ENCODE measurements at regions not wholly inside any gene's neighbourhood (a gene's known extent, or its start where the extent isn't known, plus 50 kb on each side); places are given as distances from the start of the nearest gene placed in this dataset.
"Not testable (repeated sequence)": the region's sequence is repeated elsewhere in the genome, so short reads cannot be mapped to it uniquely, and the experiment has no call there.

- H3K4me3 ChIP-seq (ENCODE audit: insufficient read depth, low read depth, low read length): no peak overlapping the region
- H3K36me3 Mint-ChIP-seq (ENCODE audit: low read depth, unreplicated experiment): no peaks in the 10 kb centered on the region
- H3K4me1 ChIP-seq (ENCODE audit: insufficient read depth, low read length): no peaks in the 10 kb centered on the region
- no peak overlapping the region for H3K27ac ChIP-seq (ENCODE audit: low read depth, low read length)
- H3K27ac Mint-ChIP-seq (ENCODE audit: unreplicated experiment): no peak overlapping the region
- peaks cover 1% of the 10 kb centered on the region for H3K4me1 Mint-ChIP-seq (ENCODE audit: low read depth, unreplicated experiment)
- no peaks in the 10 kb centered on the region for H3K36me3 ChIP-seq (ENCODE audit: insufficient read depth, low read length)
- no peaks in the 10 kb centered on the region for H3K79me2 ChIP-seq (ENCODE audit: insufficient read depth, low read length)
- no peak overlapping the region for H3K4me3 Mint-ChIP-seq (ENCODE audit: unreplicated experiment)
- H3K9me3 ChIP-seq (ENCODE audit: insufficient read depth, low read depth, low read length): no peaks in the 10 kb centered on the region
- FAIRE-seq (no peak), DNase-seq (ENCODE audit: low read depth) (peak; percentile 84)
- no peaks in the 10 kb centered on the region for H3K9me3 Mint-ChIP-seq (ENCODE audit: unreplicated experiment)
- H3K9ac ChIP-seq (ENCODE audit: low read length): no peak overlapping the region
- no peaks in the 10 kb centered on the region for H3K27me3 Mint-ChIP-seq (ENCODE audit: low read depth, unreplicated experiment)
- TF ChIP-seq EZH2 (IDR thresholded peaks at IDR 0.05; ENCODE audit: insufficient read depth, low read length) (no peak), CTCF (IDR thresholded peaks at IDR 0.05; ENCODE audit: insufficient read depth, low read depth, low read length) (no peak)
- H3K4me2 ChIP-seq (ENCODE audit: low read length): peak overlapping the region; percentile 50
- H3K27me3 ChIP-seq (ENCODE audit: insufficient read depth, low read length): no peaks in the 10 kb centered on the region
- no peak overlapping the region for H2AFZ ChIP-seq (ENCODE audit: low read depth, low read length)
- H4K20me1 ChIP-seq (ENCODE audit: insufficient read depth, low read length): no peaks in the 10 kb centered on the region
Observed at GRCh38 chr13:67515895-67516294, 285.8 kb upstream of the PCDH9 start.

GRCh38 chr13:67509018-67509417 lies 278.9 kb upstream of the PCDH9 start:
- Histone ChIP-seq H2AFZ (ENCODE audit: low read depth, low read length) (no peak overlapping the region), H3K4me2 (ENCODE audit: low read length) (no peak overlapping the region)
- no peak for FAIRE-seq

GRCh38 chr13:67508275-67508674 lies 278.1 kb upstream of the PCDH9 start:
- H3K4me1 Mint-ChIP-seq (ENCODE audit: low read depth, unreplicated experiment); H3K4me3 ChIP-seq (ENCODE audit: insufficient read depth, low read depth, low read length): not testable (repeated sequence)

More at GRCh38 chr13:67509018-67509417, 278.9 kb upstream of the PCDH9 start:
- Mint-ChIP-seq H3K4me3 (ENCODE audit: unreplicated experiment) (no peak overlapping the region), H3K36me3 (ENCODE audit: low read depth, unreplicated experiment) (no peaks in the 10 kb centered on the region), H3K27me3 (ENCODE audit: low read depth, unreplicated experiment) (no peaks in the 10 kb centered on the region), H3K4me1 (ENCODE audit: low read depth, unreplicated experiment) (no peaks in the 10 kb centered on the region), H3K27ac (ENCODE audit: unreplicated experiment) (no peak overlapping the region), H3K9me3 (ENCODE audit: unreplicated experiment) (no peaks in the 10 kb centered on the region)
- TF ChIP-seq EZH2 (IDR thresholded peaks at IDR 0.05; ENCODE audit: insufficient read depth, low read length): no peak
- Histone ChIP-seq H3K9me3 (ENCODE audit: insufficient read depth, low read depth, low read length) (no peaks in the 10 kb centered on the region), H3K9ac (ENCODE audit: low read length) (no peak overlapping the region), H4K20me1 (ENCODE audit: insufficient read depth, low read length) (no peaks in the 10 kb centered on the region), H3K79me2 (ENCODE audit: insufficient read depth, low read length) (no peaks in the 10 kb centered on the region), H3K4me1 (ENCODE audit: insufficient read depth, low read length) (no peaks in the 10 kb centered on the region), H3K27ac (ENCODE audit: low read depth, low read length) (no peak overlapping the region), H3K27me3 (ENCODE audit: insufficient read depth, low read length) (no peaks in the 10 kb centered on the region), H3K36me3 (ENCODE audit: insufficient read depth, low read length) (no peaks in the 10 kb centered on the region), H3K4me3 (ENCODE audit: insufficient read depth, low read depth, low read length) (no peak overlapping the region)
- DNase-seq (ENCODE audit: low read depth): peak; percentile 11

More at GRCh38 chr13:67508275-67508674, 278.1 kb upstream of the PCDH9 start:
- not testable (repeated sequence) for H3K9me3 Mint-ChIP-seq (ENCODE audit: unreplicated experiment); H3K4me3 Mint-ChIP-seq (ENCODE audit: unreplicated experiment); H3K4me2 ChIP-seq (ENCODE audit: low read length); H3K79me2 ChIP-seq (ENCODE audit: insufficient read depth, low read length); H3K4me1 ChIP-seq (ENCODE audit: insufficient read depth, low read length); H3K27me3 Mint-ChIP-seq (ENCODE audit: low read depth, unreplicated experiment); H4K20me1 ChIP-seq (ENCODE audit: insufficient read depth, low read length); H3K27ac Mint-ChIP-seq (ENCODE audit: unreplicated experiment); H3K36me3 ChIP-seq (ENCODE audit: insufficient read depth, low read length); FAIRE-seq; H3K9me3 ChIP-seq (ENCODE audit: insufficient read depth, low read depth, low read length); H3K27ac ChIP-seq (ENCODE audit: low read depth, low read length); DNase-seq (ENCODE audit: low read depth); H2AFZ ChIP-seq (ENCODE audit: low read depth, low read length); H3K9ac ChIP-seq (ENCODE audit: low read length); H3K36me3 Mint-ChIP-seq (ENCODE audit: low read depth, unreplicated experiment); H3K27me3 ChIP-seq (ENCODE audit: insufficient read depth, low read length)
